T1000 (cell line): ENCODE measurements at regions not wholly inside any gene's neighbourhood (a gene's known extent, or its start where the extent isn't known, plus 50 kb on each side); places are given as distances from the start of the nearest gene placed in this dataset.
A peak's percentile ranks its signal among the peaks of the same experiment; 100 is the strongest.
"Not testable (repeated sequence)": the region's sequence is repeated elsewhere in the genome, so short reads cannot be mapped to it uniquely, and the experiment has no call there.

ENCODE experiments used
- DNase-seq: peaks from one replicate; lab custom pipeline; 2025; ENCODE audit warnings: mixed read lengths; lab: John Stamatoyannopoulos, UW

- DNase-seq = not testable (repeated sequence)
These were observed 85.5 kb upstream of the WSB1 start for GRCh38 chr17:27208370-27208769.

- DNase-seq = no peak
These were observed 84.6 kb upstream of the WSB1 start for GRCh38 chr17:27209316-27209715.

GRCh38 chr17:27210809-27211208 is 83.1 kb upstream of the WSB1 start:
- not testable (repeated sequence) for DNase-seq

GRCh38 chr17:27216836-27217235 is 77.1 kb upstream of the WSB1 start:
- no peak for DNase-seq

GRCh38 chr17:27217631-27218030 is 76.3 kb upstream of the WSB1 start:
- DNase-seq = no peak

GRCh38 chr17:27218041-27218440 is 75.9 kb upstream of the WSB1 start:
- DNase-seq = no peak

GRCh38 chr17:27218719-27219488 is 75.0 kb upstream of the WSB1 start:
- no peak for DNase-seq

GRCh38 chr17:27222515-27222914 is 71.4 kb upstream of the WSB1 start:
- DNase-seq = no peak

GRCh38 chr17:27224526-27225315 is 69.2 kb upstream of the WSB1 start:
- no peak for DNase-seq

- DNase-seq = no peak
These were observed 67.2 kb upstream of the WSB1 start for GRCh38 chr17:27226611-27227230.

- DNase-seq = no peak
These were observed 62.9 kb upstream of the WSB1 start for GRCh38 chr17:27230996-27231395.

GRCh38 chr17:27232328-27232727 is 61.6 kb upstream of the WSB1 start:
- no peak for DNase-seq

GRCh38 chr17:27233059-27233458 is 60.9 kb upstream of the WSB1 start:
- DNase-seq = no peak

- DNase-seq = no peak
These were observed 60.1 kb upstream of the WSB1 start for GRCh38 chr17:27233776-27234175.

GRCh38 chr17:27236717-27237315 is 57.1 kb upstream of the WSB1 start:
- DNase-seq = peak; percentile 68

- no peak for DNase-seq
These were observed 56.0 kb upstream of the WSB1 start for GRCh38 chr17:27237890-27238289.

GRCh38 chr17:27239046-27239445 is 54.9 kb upstream of the WSB1 start:
- DNase-seq = no peak

- DNase-seq = no peak
These were observed 54.3 kb upstream of the WSB1 start for GRCh38 chr17:27239584-27239983.

GRCh38 chr17:27240086-27240801 is 53.7 kb upstream of the WSB1 start:
- no peak for DNase-seq

GRCh38 chr17:27240802-27241155 is 53.1 kb upstream of the WSB1 start:
- no peak for DNase-seq

GRCh38 chr17:27241346-27241946 is 52.5 kb upstream of the WSB1 start:
- no peak for DNase-seq

GRCh38 chr17:27242951-27243350 is 51.0 kb upstream of the WSB1 start:
- DNase-seq = no peak
